ENCODE measurements at regions not wholly inside any gene's neighbourhood (a gene's known extent, or its start where the extent isn't known, plus 50 kb on each side); places are given as distances from the start of the nearest gene placed in this dataset.

- TF ChIP-seq CTCF (IDR thresholded peaks at IDR 0.05) (no peak), POLR2A (IDR thresholded peaks at IDR 0.05) (no peak)
Observed at GRCh38 chr17:70369391-70369790, 200.1 kb downstream of the KCNJ2 start.
